ENCODE measurements at regions not wholly inside any gene's neighbourhood (a gene's known extent, or its start where the extent isn't known, plus 50 kb on each side); places are given as distances from the start of the nearest gene placed in this dataset.

DNA sequence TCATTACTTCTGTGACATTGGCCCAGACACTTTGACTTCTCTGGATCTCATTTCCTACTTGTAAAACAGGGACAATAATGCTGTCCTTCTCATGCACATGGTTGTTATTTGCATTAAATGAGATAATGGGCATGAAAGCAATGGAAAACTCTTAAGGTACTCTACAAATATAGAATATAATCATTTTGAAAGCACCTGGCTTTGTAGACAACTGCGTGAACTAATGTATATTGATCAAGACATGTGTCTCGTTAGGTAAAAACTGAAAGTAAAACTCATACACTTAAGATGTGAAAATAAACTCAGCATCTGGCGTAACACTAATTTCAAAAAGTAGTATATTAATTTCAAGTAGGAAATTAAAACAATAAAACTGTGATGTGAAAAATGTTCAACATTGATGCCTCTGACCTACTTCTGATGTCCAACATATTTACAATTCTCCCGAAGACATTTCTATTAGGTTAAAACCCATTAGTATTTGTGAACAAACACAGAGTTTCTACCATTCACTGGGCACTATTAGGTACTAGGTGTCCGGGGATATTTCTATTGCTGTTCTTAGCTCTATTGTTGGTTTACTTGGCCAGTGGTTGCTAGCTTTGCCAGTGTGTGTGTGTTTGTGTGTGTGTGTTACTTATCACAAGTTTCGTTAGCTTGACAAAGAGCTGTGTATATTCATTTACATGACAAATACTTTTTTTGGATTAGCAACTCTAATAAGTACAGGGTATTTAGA, 220.5 kb downstream of the KCNRG start:
- no peaks in the 10 kb centered on the region for H3K36me3 ChIP-seq (ENCODE audit: control insufficient read depth in 2 of 3, insufficient read depth in 3 of 3, low read length in 3 of 3)
- H3K27ac ChIP-seq (ENCODE audit: low read depth, low read length), result peak overlapping the region; percentile 14
- no peaks in the 10 kb centered on the region for H3K27me3 ChIP-seq (ENCODE audit: control insufficient read depth in 2 of 2, insufficient read depth in 2 of 2, low read length in 2 of 2)
- ATAC-seq (no peak), DNase-seq (no peak)
- Mint-ChIP-seq H3K9me3 (peaks cover 0 to 13% (median 0%) of the 10 kb centered on the region in 11 donors), H3K4me1 (peaks cover 6 to 46% (median 22%) of the 10 kb centered on the region in 7 donors), H3K27ac (peak overlapping the region in 5 of 9 donors; percentile 3 to 66 (median 53)), H3K4me3 (peak overlapping the region; percentile 25 to 75 (median 60)), H3K27me3 (peaks cover 0 to 70% (median 0%) of the 10 kb centered on the region in 5 donors), H3K36me3 (peaks cover 0 to 15% (median 0%) of the 10 kb centered on the region in 5 donors)
- H3K9me3 ChIP-seq (ENCODE audit: control insufficient read depth in 2 of 3, low read length in 3 of 3), result no peaks in the 10 kb centered on the region
- peaks cover 5 to 8% of the 10 kb centered on the region in 2 donors for H3K4me1 ChIP-seq (ENCODE audit: control insufficient read depth in 2 of 2, insufficient read depth in 2 of 2, low read length in 2 of 2)
- H3K4me3 ChIP-seq (ENCODE audit: low read length), result peak overlapping the region; percentile 43
- intact Hi-C loops (cut with micrococcal nuclease), result loop anchor here (2.0 to 5.0 kb wide), 8 partner anchors 19 to 677 kb away; partner anchors contain the start of genes KPNA3 (in 1 of the 2) and TRIM13 (in 1 of the 2)
- POLR2A ChIA-PET, result interaction anchor here (1.0 to 1.2 kb wide), 2 partner anchors 108 to 110 kb away, joined by 3 to 4 read pairs; no protein-coding TSS in a partner anchor
- CTCF ChIA-PET, result interaction anchor here (0.6 to 1.4 kb wide), 3 partner anchors 12 to 660 kb away, joined by 3 to 4 read pairs (median 4); no protein-coding TSS in a partner anchor

GRCh38 chr13:50236898-50237318, 221.7 kb downstream of the KCNRG start:
- H3K4me1 Mint-ChIP-seq, result peaks cover 6 to 40% (median 19%) of the 10 kb centered on the region in 7 donors
- peak in 4 of 9 donors; percentile 5 to 38 (median 14) for DNase-seq

GRCh38 chr13:50238922-50239321, 223.7 kb downstream of the KCNRG start:
- H3K36me3 Mint-ChIP-seq, result peaks cover 0 to 10% (median 0%) of the 10 kb centered on the region in 5 donors
- Histone ChIP-seq H3K36me3 (ENCODE audit: control insufficient read depth in 2 of 3, insufficient read depth in 3 of 3, low read length in 3 of 3) (no peaks in the 10 kb centered on the region), H3K27me3 (ENCODE audit: control insufficient read depth in 2 of 2, insufficient read depth in 2 of 2, low read length in 2 of 2) (no peaks in the 10 kb centered on the region), H3K4me1 (ENCODE audit: control insufficient read depth in 2 of 2, insufficient read depth in 2 of 2, low read length in 2 of 2) (peaks cover 5 to 9% of the 10 kb centered on the region in 2 donors), H3K9me3 (ENCODE audit: control insufficient read depth in 2 of 3, low read length in 3 of 3) (no peaks in the 10 kb centered on the region), H3K4me3 (ENCODE audit: low read length) (no peak overlapping the region), H3K27ac (ENCODE audit: low read depth, low read length) (no peak overlapping the region)
- H3K4me1 Mint-ChIP-seq, result peaks cover 6 to 40% (median 19%) of the 10 kb centered on the region in 7 donors
- intact Hi-C loops (cut with micrococcal nuclease), result loop anchor here (5.0 kb wide), 4 partner anchors 112 to 673 kb away; partner anchors contain the start of genes KPNA3 (in 1 of the 2) and TRIM13 (in 1 of the 2)
- peak overlapping the region in 1 of 9 donors; percentile 1 for H3K27ac Mint-ChIP-seq
- CTCF ChIA-PET, result no interaction called here
- POLR2A ChIA-PET, result no interaction called here
- ATAC-seq, result no peak
- H3K9me3 Mint-ChIP-seq, result peaks cover 0 to 2% (median 0%) of the 10 kb centered on the region in 11 donors
- peaks cover 0 to 67% (median 0%) of the 10 kb centered on the region in 5 donors for H3K27me3 Mint-ChIP-seq
- no peak overlapping the region for H3K4me3 Mint-ChIP-seq
- no peak for DNase-seq

More at GRCh38 chr13:50236898-50237318, 221.7 kb downstream of the KCNRG start:
- Mint-ChIP-seq H3K36me3 (peaks cover 0 to 15% (median 0%) of the 10 kb centered on the region in 5 donors), H3K4me3 (peak overlapping the region; percentile 38 to 78 (median 65)), H3K27ac (peak overlapping the region; percentile 3 to 66 (median 15)), H3K9me3 (peaks cover 0 to 13% (median 0%) of the 10 kb centered on the region in 11 donors), H3K27me3 (peaks cover 0 to 68% (median 0%) of the 10 kb centered on the region in 5 donors)
- Histone ChIP-seq H3K27me3 (ENCODE audit: control insufficient read depth in 2 of 2, insufficient read depth in 2 of 2, low read length in 2 of 2) (no peaks in the 10 kb centered on the region), H3K27ac (ENCODE audit: low read depth, low read length) (no peak overlapping the region), H3K36me3 (ENCODE audit: control insufficient read depth in 2 of 3, insufficient read depth in 3 of 3, low read length in 3 of 3) (no peaks in the 10 kb centered on the region), H3K4me1 (ENCODE audit: control insufficient read depth in 2 of 2, insufficient read depth in 2 of 2, low read length in 2 of 2) (peaks cover 5 to 8% of the 10 kb centered on the region in 2 donors), H3K9me3 (ENCODE audit: control insufficient read depth in 2 of 3, low read length in 3 of 3) (no peaks in the 10 kb centered on the region), H3K4me3 (ENCODE audit: low read length) (peak overlapping the region; percentile 43)
- intact Hi-C loops (cut with micrococcal nuclease), result loop anchor here (1.0 to 5.0 kb wide), 9 partner anchors 8 to 675 kb away; partner anchors contain the start of genes KPNA3 (in 1 of the 2) and TRIM13 (in 1 of the 2)
- peak; percentile 88 for ATAC-seq
- ChIA-PET CTCF (no interaction called here), POLR2A (interaction anchor here (1.0 to 1.2 kb wide), 2 partner anchors 109 to 111 kb away, joined by 3 to 4 read pairs; no protein-coding TSS in a partner anchor)

DNA sequence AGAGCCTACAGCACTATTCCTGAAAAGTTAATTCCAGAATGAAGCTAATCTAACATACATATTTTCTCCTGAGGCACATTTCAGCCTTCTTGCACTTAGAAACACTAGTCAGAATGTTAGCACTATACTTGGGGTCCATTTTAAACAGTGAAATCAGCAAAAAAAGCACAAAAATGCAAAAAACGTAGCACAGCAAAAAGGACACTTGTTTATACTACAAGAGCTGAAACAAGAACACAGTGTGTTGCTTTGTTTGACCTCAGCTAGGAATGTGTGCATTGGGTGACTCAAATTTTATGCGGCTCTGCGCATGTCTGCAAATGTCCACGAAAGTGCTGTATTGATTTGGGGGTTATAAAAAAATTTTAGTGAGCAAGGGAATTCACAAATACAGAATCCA, 226.2 kb downstream of the KCNRG start:
- H3K4me3 ChIP-seq (ENCODE audit: low read length), result no peak overlapping the region
- H3K27me3 ChIP-seq (ENCODE audit: control insufficient read depth in 2 of 2, insufficient read depth in 2 of 2, low read length in 2 of 2), result no peaks in the 10 kb centered on the region
- Mint-ChIP-seq H3K9me3 (peaks cover 0 to 3% (median 0%) of the 10 kb centered on the region in 11 donors), H3K36me3 (peaks cover 0 to 5% (median 0%) of the 10 kb centered on the region in 5 donors), H3K27ac (no peak overlapping the region), H3K4me1 (peaks cover 0 to 45% (median 13%) of the 10 kb centered on the region in 7 donors), H3K27me3 (peaks cover 0 to 53% (median 0%) of the 10 kb centered on the region in 5 donors), H3K4me3 (no peak overlapping the region)
- no peak for ATAC-seq
- no peaks in the 10 kb centered on the region for H3K9me3 ChIP-seq (ENCODE audit: control insufficient read depth in 2 of 3, low read length in 3 of 3)
- H3K27ac ChIP-seq (ENCODE audit: low read depth, low read length), result no peak overlapping the region
- intact Hi-C loops (cut with micrococcal nuclease), result no loop called here
- CTCF ChIA-PET, result no interaction called here
- DNase-seq, result no peak
- H3K4me1 ChIP-seq (ENCODE audit: control insufficient read depth in 2 of 2, insufficient read depth in 2 of 2, low read length in 2 of 2), result peaks cover 5 to 17% of the 10 kb centered on the region in 2 donors
- POLR2A ChIA-PET, result no interaction called here
- H3K36me3 ChIP-seq (ENCODE audit: control insufficient read depth in 2 of 3, insufficient read depth in 3 of 3, low read length in 3 of 3), result no peaks in the 10 kb centered on the region

DNA sequence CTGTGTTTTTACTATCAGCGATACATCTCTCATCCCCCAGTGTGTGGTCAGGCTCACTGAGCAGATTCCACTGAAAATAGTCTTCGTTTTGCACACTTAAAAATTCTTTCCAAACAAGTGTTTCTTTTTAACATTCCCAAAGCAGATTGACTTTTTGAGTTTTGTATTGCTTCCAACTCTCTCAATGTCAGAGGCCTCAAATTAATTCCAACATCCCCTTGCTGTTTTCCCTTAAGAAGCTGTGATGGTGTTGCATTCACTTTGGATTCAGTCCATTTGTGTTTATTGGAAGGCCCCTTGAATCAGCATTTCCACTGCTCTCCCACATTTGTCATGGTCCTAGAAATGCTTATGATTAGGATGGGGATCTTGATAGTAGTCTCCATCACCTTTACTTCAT, 228.7 kb downstream of the KCNRG start:
- peaks cover 0 to 10% (median 0%) of the 10 kb centered on the region in 11 donors for H3K9me3 Mint-ChIP-seq
- CTCF ChIA-PET, result no interaction called here
- no peak overlapping the region for H3K4me3 ChIP-seq (ENCODE audit: low read length)
- no peaks in the 10 kb centered on the region for H3K27me3 ChIP-seq (ENCODE audit: control insufficient read depth in 2 of 2, insufficient read depth in 2 of 2, low read length in 2 of 2)
- H3K4me3 Mint-ChIP-seq, result no peak overlapping the region
- POLR2A ChIA-PET, result no interaction called here
- H3K27ac ChIP-seq (ENCODE audit: low read depth, low read length), result no peak overlapping the region
- H3K4me1 ChIP-seq (ENCODE audit: control insufficient read depth in 2 of 2, insufficient read depth in 2 of 2, low read length in 2 of 2), result peaks cover 0 to 16% of the 10 kb centered on the region in 2 donors
- ATAC-seq (no peak), DNase-seq (no peak)
- H3K27me3 Mint-ChIP-seq, result peaks cover 0 to 45% (median 0%) of the 10 kb centered on the region in 5 donors
- peaks cover 0 to 11% (median 0%) of the 10 kb centered on the region in 5 donors for H3K36me3 Mint-ChIP-seq
- intact Hi-C loops (cut with micrococcal nuclease), result no loop called here
- H3K4me1 Mint-ChIP-seq, result peaks cover 0 to 30% (median 5%) of the 10 kb centered on the region in 7 donors
- H3K36me3 ChIP-seq (ENCODE audit: control insufficient read depth in 2 of 3, insufficient read depth in 3 of 3, low read length in 3 of 3), result no peaks in the 10 kb centered on the region
- H3K27ac Mint-ChIP-seq, result no peak overlapping the region
- no peaks in the 10 kb centered on the region for H3K9me3 ChIP-seq (ENCODE audit: control insufficient read depth in 2 of 3, low read length in 3 of 3)

DNA sequence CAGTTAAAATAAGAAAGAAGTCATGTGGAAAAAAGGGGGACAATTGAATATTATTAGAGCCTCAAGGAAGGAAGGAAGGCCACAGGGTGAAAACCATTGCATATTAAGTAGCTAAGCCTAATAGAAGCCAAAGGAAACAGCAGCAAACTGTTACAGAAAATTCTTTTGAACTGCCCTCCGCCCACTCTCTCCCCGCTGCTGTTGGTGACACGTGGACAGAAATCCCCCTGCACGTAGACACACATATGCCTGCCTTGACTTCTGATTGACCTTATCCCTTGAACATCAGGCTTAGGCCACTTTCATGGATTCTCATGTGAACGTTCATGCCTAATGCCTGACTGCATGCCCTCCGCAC, 229.1 kb downstream of the KCNRG start:
- ChIA-PET CTCF (no interaction called here), POLR2A (no interaction called here)
- Histone ChIP-seq H3K27me3 (ENCODE audit: control insufficient read depth in 2 of 2, insufficient read depth in 2 of 2, low read length in 2 of 2) (no peaks in the 10 kb centered on the region), H3K4me1 (ENCODE audit: control insufficient read depth in 2 of 2, insufficient read depth in 2 of 2, low read length in 2 of 2) (peaks cover 0 to 19% of the 10 kb centered on the region in 2 donors), H3K27ac (ENCODE audit: low read depth, low read length) (no peak overlapping the region), H3K36me3 (ENCODE audit: control insufficient read depth in 2 of 3, insufficient read depth in 3 of 3, low read length in 3 of 3) (no peaks in the 10 kb centered on the region), H3K4me3 (ENCODE audit: low read length) (no peak overlapping the region), H3K9me3 (ENCODE audit: control insufficient read depth in 2 of 3, low read length in 3 of 3) (no peaks in the 10 kb centered on the region)
- Mint-ChIP-seq H3K4me1 (peaks cover 0 to 31% (median 5%) of the 10 kb centered on the region in 7 donors), H3K36me3 (peaks cover 0 to 11% (median 0%) of the 10 kb centered on the region in 5 donors), H3K27ac (peak overlapping the region in 1 of 9 donors; percentile 67), H3K27me3 (peaks cover 0 to 44% (median 0%) of the 10 kb centered on the region in 5 donors), H3K9me3 (peaks cover 0 to 10% (median 0%) of the 10 kb centered on the region in 11 donors), H3K4me3 (no peak overlapping the region)
- DNase-seq, result no peak
- intact Hi-C loops (cut with micrococcal nuclease), result no loop called here
- ATAC-seq, result no peak

All from naive thymus-derived CD4-positive, alpha-beta T cell (primary cell).